SK-N-SH treated with all-trans-retinoic acid at 6 μM for 48 hours (cell line): ENCODE measurements at regions not wholly inside any gene's neighbourhood (a gene's known extent, or its start where the extent isn't known, plus 50 kb on each side); places are given as distances from the start of the nearest gene placed in this dataset.

Source experiments
- ATAC-seq: fragments of 200-7000 bp; cut with Tn5 transposase; 3 replicates; pipeline ENCODE4 v1.9.1; 2020; ENCODE audit warnings: mild to moderate bottlenecking, moderate library complexity
- ARNTL ChIP-seq: fragments of 450-650 bp; formaldehyde crosslinking; IDR thresholded peaks from 2 replicates; pipeline ENCODE4 v1.5.0; 2020; ENCODE audit warnings: low read depth, mild to moderate bottlenecking, moderate library complexity, borderline replicate concordance
- BACH2 ChIP-seq: fragments of 250-450 bp; sonication (Bioruptor Pico); IDR thresholded peaks from 2 replicates; pipeline ENCODE4 v1.9.0; 2021; ENCODE audit warnings: mild to moderate bottlenecking, borderline replicate concordance
- CSDC2 ChIP-seq: fragments of 250-450 bp; sonication (Bioruptor Pico); IDR thresholded peaks from 2 replicates; pipeline ENCODE4 v1.5.0; 2020; ENCODE audit warnings: mild to moderate bottlenecking, moderate library complexity
- CSRNP3 ChIP-seq: fragments of 250-450 bp; sonication (Bioruptor Pico); IDR thresholded peaks from 2 replicates; pipeline ENCODE4 v1.5.1; 2021; ENCODE audit warnings: mild to moderate bottlenecking, moderate library complexity
- ISL1 ChIP-seq: fragments of 250-450 bp; sonication (Bioruptor Pico); IDR thresholded peaks from 2 replicates; pipeline ENCODE4 v2.1.2; 2022; ENCODE audit warnings: mild to moderate bottlenecking, moderate library complexity
- OSR1 ChIP-seq: fragments of 250-450 bp; sonication (Bioruptor Pico); IDR thresholded peaks from 2 replicates; pipeline ENCODE4 v1.8.0; 2022; ENCODE audit warnings: moderate library complexity, mild to moderate bottlenecking, inconsistent platforms
- POU6F1 ChIP-seq: fragments of 250-450 bp; sonication (Bioruptor Pico); IDR thresholded peaks from 2 replicates; pipeline ENCODE4 v1.8.0; 2021; ENCODE audit warnings: low read depth, mild to moderate bottlenecking, moderate library complexity, borderline replicate concordance
- PPARA ChIP-seq: fragments of 250-450 bp; sonication (Bioruptor Pico); IDR thresholded peaks from 2 replicates; pipeline ENCODE4 v1.5.0; 2020; ENCODE audit warnings: mild to moderate bottlenecking, borderline replicate concordance
- SNAI2 ChIP-seq: fragments of 250-450 bp; sonication (Bioruptor Pico); IDR thresholded peaks from 2 replicates; pipeline ENCODE4 v1.5.0; 2020; ENCODE audit warnings: mild to moderate bottlenecking, moderate library complexity
- TCF4 ChIP-seq: fragments of 250-450 bp; sonication (Bioruptor Pico); IDR thresholded peaks from 2 replicates; pipeline ENCODE4 v1.8.0; 2021; ENCODE audit warnings: mild to moderate bottlenecking, moderate library complexity, borderline replicate concordance
- ZFP3 ChIP-seq: fragments of 250-450 bp; sonication (Bioruptor Pico); IDR thresholded peaks from 2 replicates; pipeline ENCODE4 v1.5.0; 2020; ENCODE audit warnings: mild to moderate bottlenecking, moderate library complexity
- ZFP30 ChIP-seq: fragments of 450-650 bp; formaldehyde crosslinking; IDR thresholded peaks from 2 replicates; pipeline ENCODE4 v1.5.0; 2022; ENCODE audit warnings: mild to moderate bottlenecking, moderate library complexity
- ZNF565 ChIP-seq: fragments of 450-650 bp; formaldehyde crosslinking; conservative IDR thresholded peaks from 2 replicates; pipeline ENCODE4 v1.5.0; 2020; ENCODE audit warnings: low read depth, mild to moderate bottlenecking, moderate library complexity
- ZNF70 ChIP-seq: fragments of 450-650 bp; formaldehyde crosslinking; IDR thresholded peaks from 2 replicates; pipeline ENCODE4 v1.5.0; 2020; ENCODE audit warnings: mild to moderate bottlenecking, moderate library complexity
- ZNF8 ChIP-seq: fragments of 450-650 bp; formaldehyde crosslinking; IDR thresholded peaks from 2 replicates; pipeline ENCODE4 v1.5.0; 2020; ENCODE audit warnings: mild to moderate bottlenecking, moderate library complexity
- TF ChIP-seq, protein P1 (sequence below): fragments of 250-450 bp; sonication (Bioruptor Pico); IDR thresholded peaks from 2 replicates; pipeline ENCODE4 v1.8.0; 2020; ENCODE audit warnings: mild to moderate bottlenecking, moderate library complexity, borderline replicate concordance
- TF ChIP-seq, protein P2 (sequence below): fragments of 250-450 bp; sonication (Bioruptor Pico); IDR thresholded peaks from 2 replicates; pipeline ENCODE4 v1.5.0; 2020; ENCODE audit warnings: mild to moderate bottlenecking, moderate library complexity

DNA sequence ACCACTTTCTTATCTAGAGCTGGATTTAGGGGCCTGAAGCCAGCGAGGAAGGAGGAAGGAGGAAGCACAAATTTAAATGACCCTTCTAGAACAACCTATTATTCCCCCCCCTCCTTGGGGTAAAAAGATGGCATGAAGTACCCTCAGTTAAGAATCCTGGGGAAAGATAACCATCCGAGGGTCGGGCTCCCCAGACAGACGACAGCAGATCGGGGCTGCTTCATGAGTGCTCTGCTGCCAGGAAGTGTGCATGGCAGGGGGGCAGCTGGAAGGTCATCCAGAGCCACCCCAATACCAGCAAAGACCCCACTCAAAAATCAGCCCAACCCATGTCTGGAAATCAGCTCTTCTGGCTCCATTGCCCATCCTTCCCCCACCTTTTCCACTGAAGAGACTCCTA lies 207.5 kb downstream of the CTTN start:
- TF ChIP-seq ZNF8 (CRISPR knock-in tag) (no peak), ISL1 (CRISPR knock-in tag) (no peak), PPARA (no peak), POU6F1 (CRISPR knock-in tag) (no peak), OSR1 (CRISPR knock-in tag) (no peak), ARNTL (CRISPR knock-in tag) (no peak), ZNF565 (CRISPR knock-in tag) (no peak), TCF4 (no peak)
- TF ChIP-seq, protein P1, sequence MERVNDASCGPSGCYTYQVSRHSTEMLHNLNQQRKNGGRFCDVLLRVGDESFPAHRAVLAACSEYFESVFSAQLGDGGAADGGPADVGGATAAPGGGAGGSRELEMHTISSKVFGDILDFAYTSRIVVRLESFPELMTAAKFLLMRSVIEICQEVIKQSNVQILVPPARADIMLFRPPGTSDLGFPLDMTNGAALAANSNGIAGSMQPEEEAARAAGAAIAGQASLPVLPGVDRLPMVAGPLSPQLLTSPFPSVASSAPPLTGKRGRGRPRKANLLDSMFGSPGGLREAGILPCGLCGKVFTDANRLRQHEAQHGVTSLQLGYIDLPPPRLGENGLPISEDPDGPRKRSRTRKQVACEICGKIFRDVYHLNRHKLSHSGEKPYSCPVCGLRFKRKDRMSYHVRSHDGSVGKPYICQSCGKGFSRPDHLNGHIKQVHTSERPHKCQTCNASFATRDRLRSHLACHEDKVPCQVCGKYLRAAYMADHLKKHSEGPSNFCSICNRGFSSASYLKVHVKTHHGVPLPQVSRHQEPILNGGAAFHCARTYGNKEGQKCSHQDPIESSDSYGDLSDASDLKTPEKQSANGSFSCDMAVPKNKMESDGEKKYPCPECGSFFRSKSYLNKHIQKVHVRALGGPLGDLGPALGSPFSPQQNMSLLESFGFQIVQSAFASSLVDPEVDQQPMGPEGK (CRISPR knock-in tag): no peak
- no peak for ATAC-seq

DNA sequence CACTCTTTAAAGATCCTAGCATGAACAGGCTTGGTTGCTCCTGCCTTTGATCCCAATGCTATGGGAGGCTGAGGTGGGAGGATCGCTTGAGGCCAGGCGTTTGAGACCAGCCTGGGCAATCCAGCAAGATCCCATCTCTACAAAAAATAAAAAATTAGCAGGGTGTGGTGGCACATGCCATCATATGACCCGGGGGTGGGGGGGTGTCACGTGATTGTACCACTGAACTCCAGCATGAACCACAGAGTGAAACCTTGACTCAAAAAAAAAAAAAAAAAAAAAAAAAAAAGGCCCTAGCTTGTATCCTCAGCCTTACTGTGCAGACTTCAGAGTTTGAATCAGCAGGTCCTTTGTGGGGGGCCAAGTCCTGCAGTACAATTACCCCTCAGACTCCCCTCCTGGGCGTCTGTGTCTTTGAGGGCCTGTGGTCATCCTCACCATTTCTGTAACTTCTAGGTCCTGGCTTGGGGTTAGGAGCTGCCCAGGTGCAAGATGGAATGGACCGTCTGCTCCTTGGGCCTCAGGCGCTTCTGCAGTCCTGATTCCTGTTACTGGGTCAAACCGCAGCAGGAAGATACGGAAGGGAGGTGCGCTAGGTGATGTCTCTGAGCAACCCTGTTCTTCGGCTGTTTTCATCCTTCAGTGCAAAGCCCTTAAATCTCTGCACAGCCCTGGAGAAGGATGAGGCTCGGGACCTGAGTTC lies 208.1 kb downstream of the CTTN start:
- TF ChIP-seq ZNF70 (CRISPR knock-in tag): no peak
- ATAC-seq: no peak

DNA sequence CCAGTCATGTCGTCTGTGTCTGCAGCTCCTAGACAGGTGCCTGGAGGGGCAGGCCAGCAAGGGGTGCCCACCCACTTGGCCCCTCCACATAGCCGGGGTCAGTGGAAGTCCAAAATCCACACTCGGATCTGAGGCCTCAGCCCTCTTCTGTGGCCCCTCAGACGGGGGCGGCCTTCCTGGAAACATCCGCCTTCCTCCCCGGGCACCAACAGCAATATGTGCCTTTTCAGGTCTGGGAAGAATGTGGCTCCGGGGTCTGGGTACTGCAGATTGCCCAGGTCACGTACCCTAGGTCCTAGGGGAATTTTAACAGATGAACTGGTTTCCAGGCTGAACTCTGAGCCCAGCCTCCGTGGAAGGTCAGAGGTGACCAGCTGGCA lies 208.6 kb downstream of the CTTN start:
- ATAC-seq: no peak
- no peak for TF ChIP-seq ZNF8 (CRISPR knock-in tag)
- TF ChIP-seq PPARA: no peak
- no peak for TF ChIP-seq ISL1 (CRISPR knock-in tag)
- no peak for TF ChIP-seq SNAI2 (CRISPR knock-in tag)
- no peak for TF ChIP-seq ZFP30 (CRISPR knock-in tag)
- TF ChIP-seq CSRNP3 (CRISPR knock-in tag): no peak
- TF ChIP-seq ZNF565 (CRISPR knock-in tag): no peak
- TF ChIP-seq, protein P1 (CRISPR knock-in tag): no peak

- no peak for ATAC-seq
- TF ChIP-seq SNAI2 (CRISPR knock-in tag): no peak
- TF ChIP-seq POU6F1 (CRISPR knock-in tag): no peak
- no peak for TF ChIP-seq ISL1 (CRISPR knock-in tag)
- TF ChIP-seq ARNTL (CRISPR knock-in tag): no peak
- TF ChIP-seq PPARA: no peak
- TF ChIP-seq, protein P2, sequence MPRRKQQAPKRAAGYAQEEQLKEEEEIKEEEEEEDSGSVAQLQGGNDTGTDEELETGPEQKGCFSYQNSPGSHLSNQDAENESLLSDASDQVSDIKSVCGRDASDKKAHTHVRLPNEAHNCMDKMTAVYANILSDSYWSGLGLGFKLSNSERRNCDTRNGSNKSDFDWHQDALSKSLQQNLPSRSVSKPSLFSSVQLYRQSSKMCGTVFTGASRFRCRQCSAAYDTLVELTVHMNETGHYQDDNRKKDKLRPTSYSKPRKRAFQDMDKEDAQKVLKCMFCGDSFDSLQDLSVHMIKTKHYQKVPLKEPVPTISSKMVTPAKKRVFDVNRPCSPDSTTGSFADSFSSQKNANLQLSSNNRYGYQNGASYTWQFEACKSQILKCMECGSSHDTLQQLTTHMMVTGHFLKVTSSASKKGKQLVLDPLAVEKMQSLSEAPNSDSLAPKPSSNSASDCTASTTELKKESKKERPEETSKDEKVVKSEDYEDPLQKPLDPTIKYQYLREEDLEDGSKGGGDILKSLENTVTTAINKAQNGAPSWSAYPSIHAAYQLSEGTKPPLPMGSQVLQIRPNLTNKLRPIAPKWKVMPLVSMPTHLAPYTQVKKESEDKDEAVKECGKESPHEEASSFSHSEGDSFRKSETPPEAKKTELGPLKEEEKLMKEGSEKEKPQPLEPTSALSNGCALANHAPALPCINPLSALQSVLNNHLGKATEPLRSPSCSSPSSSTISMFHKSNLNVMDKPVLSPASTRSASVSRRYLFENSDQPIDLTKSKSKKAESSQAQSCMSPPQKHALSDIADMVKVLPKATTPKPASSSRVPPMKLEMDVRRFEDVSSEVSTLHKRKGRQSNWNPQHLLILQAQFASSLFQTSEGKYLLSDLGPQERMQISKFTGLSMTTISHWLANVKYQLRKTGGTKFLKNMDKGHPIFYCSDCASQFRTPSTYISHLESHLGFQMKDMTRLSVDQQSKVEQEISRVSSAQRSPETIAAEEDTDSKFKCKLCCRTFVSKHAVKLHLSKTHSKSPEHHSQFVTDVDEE (CRISPR knock-in tag): no peak
- no peak for TF ChIP-seq CSDC2
- TF ChIP-seq ZFP3 (CRISPR knock-in tag): no peak
- TF ChIP-seq ZNF8 (CRISPR knock-in tag): no peak
- no peak for TF ChIP-seq CSRNP3 (CRISPR knock-in tag)
- TF ChIP-seq BACH2 (CRISPR knock-in tag): no peak
- TF ChIP-seq, protein P1 (CRISPR knock-in tag): no peak
- no peak for TF ChIP-seq ZFP30 (CRISPR knock-in tag)
These were observed 209.2 kb downstream of the CTTN start for GRCh38 chr11:70607561-70607960.
